HK-2 (cell line): ENCODE measurements at regions not wholly inside any gene's neighbourhood (a gene's known extent, or its start where the extent isn't known, plus 50 kb on each side); places are given as distances from the start of the nearest gene placed in this dataset.

Experiments
- DNase-seq: peaks from one replicate; pipeline ENCODE4 v3.0.0-alpha.2; 2018; ENCODE audit not compliant: unreplicated experiment

- DNase-seq: no peak
Observed at GRCh38 chr7:132072873-132073272, 503.4 kb downstream of the PLXNA4 start.

GRCh38 chr7:132072165-132072564 lies 504.1 kb downstream of the PLXNA4 start:
- no peak for DNase-seq

GRCh38 chr7:132069306-132069705 lies 507.0 kb downstream of the PLXNA4 start:
- DNase-seq: no peak

GRCh38 chr7:132066761-132067171 lies 509.5 kb downstream of the PLXNA4 start:
- no peak for DNase-seq

- no peak for DNase-seq
Observed at GRCh38 chr7:132065989-132066603, 509.7 kb upstream of the PODXL start.

- DNase-seq: peak; percentile 78
Observed at GRCh38 chr7:132065193-132065988, 509.0 kb upstream of the PODXL start.

- DNase-seq: no peak
Observed at GRCh38 chr7:132063800-132064199, 507.4 kb upstream of the PODXL start.

GRCh38 chr7:132061937-132062336 lies 505.5 kb upstream of the PODXL start:
- no peak for DNase-seq

- DNase-seq: no peak
Observed at GRCh38 chr7:132059141-132059540, 502.7 kb upstream of the PODXL start.

GRCh38 chr7:132055336-132056120 lies 499.1 kb upstream of the PODXL start:
- DNase-seq: no peak

GRCh38 chr7:132053871-132054270 lies 497.4 kb upstream of the PODXL start:
- no peak for DNase-seq

- DNase-seq: no peak
Observed at GRCh38 chr7:132051311-132051710, 494.9 kb upstream of the PODXL start.

GRCh38 chr7:132049462-132050304 lies 493.3 kb upstream of the PODXL start:
- DNase-seq: peak; percentile 18

GRCh38 chr7:132045481-132045980 lies 489.1 kb upstream of the PODXL start:
- no peak for DNase-seq

GRCh38 chr7:132045002-132045401 lies 488.6 kb upstream of the PODXL start:
- DNase-seq: no peak

GRCh38 chr7:132044247-132044646 lies 487.8 kb upstream of the PODXL start:
- no peak for DNase-seq

GRCh38 chr7:132041108-132041507 lies 484.7 kb upstream of the PODXL start:
- no peak for DNase-seq

- no peak for DNase-seq
Observed at GRCh38 chr7:132035517-132036362, 479.3 kb upstream of the PODXL start.

- no peak for DNase-seq
Observed at GRCh38 chr7:132034748-132035416, 478.5 kb upstream of the PODXL start.

- no peak for DNase-seq
Observed at GRCh38 chr7:132030883-132031282, 474.5 kb upstream of the PODXL start.
